Coronary artery (tissue), 2 donors: ENCODE measurements at regions not wholly inside any gene's neighbourhood (a gene's known extent, or its start where the extent isn't known, plus 50 kb on each side); places are given as distances from the start of the nearest gene placed in this dataset.
"Not testable (repeated sequence)": the region's sequence is repeated elsewhere in the genome, so short reads cannot be mapped to it uniquely, and the experiment has no call there.

Experiments
- DNase-seq: peaks from one replicate; pipeline ENCODE4 v3.0.0-alpha.2; 2017; ENCODE audit warnings: low spot score
- H3K27ac ChIP-seq, 2 donors: fragments of 200-600 bp; sonication (generic); one replicate each; pipeline ENCODE4 v1.5.1; 2016 to 2019
- H3K4me3 ChIP-seq: fragments of 200-600 bp; sonication (generic); 2 replicates; pipeline ENCODE4 v1.5.1; 2016; ENCODE audit warnings: mild to moderate bottlenecking, moderate library complexity
- TF ChIP-seq, protein P1 (sequence below): fragments of 200-600 bp; sonication (generic); IDR thresholded peaks from one replicate; pipeline ENCODE4 v1.5.1; 2019; ENCODE audit warnings: antibody characterized with exemption

DNA sequence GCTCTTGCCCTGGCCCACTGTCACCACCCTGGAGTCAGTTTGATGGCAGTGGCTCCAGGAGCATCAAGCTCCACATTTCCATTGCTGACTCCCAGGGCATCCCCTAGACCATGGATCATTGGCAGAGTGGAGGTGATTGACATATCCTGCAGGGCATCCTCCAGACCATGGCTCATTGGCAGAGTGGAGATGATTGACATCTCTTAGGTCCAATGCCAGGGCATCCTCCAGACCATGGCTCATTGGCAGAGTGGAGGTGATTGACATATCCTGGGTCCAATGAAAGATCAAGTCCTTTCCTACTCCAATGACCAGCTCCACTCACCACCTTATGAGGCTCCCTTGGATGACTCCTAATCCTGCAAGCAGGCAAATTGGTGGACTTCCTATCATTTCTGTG lies 174.3 kb upstream of the NLRP1 start:
- DNase-seq: no peak
- Histone ChIP-seq H3K4me3 (no peak overlapping the region), H3K27ac (no peak overlapping the region)
- TF ChIP-seq, protein P1, sequence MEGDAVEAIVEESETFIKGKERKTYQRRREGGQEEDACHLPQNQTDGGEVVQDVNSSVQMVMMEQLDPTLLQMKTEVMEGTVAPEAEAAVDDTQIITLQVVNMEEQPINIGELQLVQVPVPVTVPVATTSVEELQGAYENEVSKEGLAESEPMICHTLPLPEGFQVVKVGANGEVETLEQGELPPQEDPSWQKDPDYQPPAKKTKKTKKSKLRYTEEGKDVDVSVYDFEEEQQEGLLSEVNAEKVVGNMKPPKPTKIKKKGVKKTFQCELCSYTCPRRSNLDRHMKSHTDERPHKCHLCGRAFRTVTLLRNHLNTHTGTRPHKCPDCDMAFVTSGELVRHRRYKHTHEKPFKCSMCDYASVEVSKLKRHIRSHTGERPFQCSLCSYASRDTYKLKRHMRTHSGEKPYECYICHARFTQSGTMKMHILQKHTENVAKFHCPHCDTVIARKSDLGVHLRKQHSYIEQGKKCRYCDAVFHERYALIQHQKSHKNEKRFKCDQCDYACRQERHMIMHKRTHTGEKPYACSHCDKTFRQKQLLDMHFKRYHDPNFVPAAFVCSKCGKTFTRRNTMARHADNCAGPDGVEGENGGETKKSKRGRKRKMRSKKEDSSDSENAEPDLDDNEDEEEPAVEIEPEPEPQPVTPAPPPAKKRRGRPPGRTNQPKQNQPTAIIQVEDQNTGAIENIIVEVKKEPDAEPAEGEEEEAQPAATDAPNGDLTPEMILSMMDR: no peak

DNA sequence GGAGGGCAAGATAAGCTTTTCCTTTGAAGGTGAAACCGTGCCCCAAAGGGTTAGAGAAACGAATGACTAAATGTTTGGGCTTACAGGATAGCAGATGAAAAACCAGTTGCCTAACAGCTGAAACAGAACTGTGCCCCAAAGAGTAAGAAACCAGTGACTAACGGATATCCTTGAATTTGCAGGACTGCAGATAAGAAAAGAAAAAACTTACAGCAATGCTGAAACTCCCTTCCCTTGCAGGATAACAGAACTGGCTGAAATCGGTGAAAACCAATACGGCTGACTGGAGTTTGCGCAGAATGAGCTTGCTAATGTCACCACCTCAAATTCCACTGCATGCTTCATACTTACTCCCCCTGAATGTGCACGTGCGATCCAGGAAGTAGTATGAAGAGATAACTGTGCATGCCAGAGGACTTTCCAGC lies 175.2 kb upstream of the NLRP1 start:
- TF ChIP-seq, protein P1: no peak
- H3K4me3 ChIP-seq: no peak overlapping the region
- no peak for DNase-seq
- H3K27ac ChIP-seq: no peak overlapping the region

DNA sequence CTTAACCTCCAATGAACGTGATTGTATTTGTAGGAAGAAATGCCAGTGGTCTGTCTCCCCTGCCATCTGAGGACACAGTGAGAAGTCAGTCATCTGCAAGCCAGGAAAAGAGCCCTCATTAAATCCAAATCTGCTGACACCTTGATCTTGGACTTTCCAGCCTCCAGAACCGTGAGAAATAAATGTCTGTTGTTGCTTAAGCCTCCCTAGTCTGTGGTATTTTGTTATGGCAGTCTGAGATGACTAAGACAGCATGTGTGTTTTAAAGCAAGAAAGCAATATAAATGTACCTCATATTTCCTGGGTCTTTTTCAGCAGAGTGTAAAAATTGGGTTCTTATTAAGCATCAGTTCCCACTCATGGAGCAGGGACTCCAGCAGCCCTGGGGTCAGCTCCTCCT lies 177.9 kb upstream of the NLRP1 start:
- TF ChIP-seq, protein P1: no peak
- no peak for DNase-seq
- Histone ChIP-seq H3K4me3 (no peak overlapping the region), H3K27ac (no peak overlapping the region)

DNA sequence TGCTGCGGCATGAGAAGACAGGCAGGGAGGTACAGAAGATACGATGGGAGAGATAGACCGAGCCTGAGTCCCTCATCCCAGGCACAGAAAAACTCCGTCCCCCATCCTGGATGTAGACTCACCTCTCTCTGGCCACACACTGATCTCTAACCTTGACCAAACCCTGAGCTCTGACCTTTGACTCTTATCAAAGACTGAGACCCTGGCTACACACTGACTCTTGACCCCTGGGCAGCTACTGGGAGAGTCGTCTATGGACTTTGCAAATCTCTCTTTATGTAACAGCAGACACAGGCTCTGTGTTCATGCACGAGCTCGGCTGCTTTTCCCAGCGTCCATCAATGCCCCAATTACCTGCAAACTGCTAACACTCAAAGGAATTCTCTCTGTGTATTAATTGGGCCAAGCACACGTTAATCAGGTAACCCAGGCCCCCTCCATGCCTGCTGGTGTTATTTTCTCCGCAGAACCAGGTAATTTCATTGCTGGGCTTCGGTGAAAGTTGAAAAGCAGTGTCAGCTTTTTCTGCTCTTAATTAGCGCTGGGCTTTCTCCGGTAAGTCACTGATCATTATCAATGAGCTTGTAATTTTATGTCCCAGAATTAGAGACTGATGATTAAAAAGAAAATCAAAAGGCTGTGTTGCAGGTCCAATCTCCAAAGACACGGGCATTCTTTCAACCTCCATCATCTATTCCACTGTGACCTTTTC lies 179.4 kb upstream of the NLRP1 start:
- Histone ChIP-seq H3K27ac (no peak overlapping the region), H3K4me3 (no peak overlapping the region)
- TF ChIP-seq, protein P1: no peak
- no peak for DNase-seq

DNA sequence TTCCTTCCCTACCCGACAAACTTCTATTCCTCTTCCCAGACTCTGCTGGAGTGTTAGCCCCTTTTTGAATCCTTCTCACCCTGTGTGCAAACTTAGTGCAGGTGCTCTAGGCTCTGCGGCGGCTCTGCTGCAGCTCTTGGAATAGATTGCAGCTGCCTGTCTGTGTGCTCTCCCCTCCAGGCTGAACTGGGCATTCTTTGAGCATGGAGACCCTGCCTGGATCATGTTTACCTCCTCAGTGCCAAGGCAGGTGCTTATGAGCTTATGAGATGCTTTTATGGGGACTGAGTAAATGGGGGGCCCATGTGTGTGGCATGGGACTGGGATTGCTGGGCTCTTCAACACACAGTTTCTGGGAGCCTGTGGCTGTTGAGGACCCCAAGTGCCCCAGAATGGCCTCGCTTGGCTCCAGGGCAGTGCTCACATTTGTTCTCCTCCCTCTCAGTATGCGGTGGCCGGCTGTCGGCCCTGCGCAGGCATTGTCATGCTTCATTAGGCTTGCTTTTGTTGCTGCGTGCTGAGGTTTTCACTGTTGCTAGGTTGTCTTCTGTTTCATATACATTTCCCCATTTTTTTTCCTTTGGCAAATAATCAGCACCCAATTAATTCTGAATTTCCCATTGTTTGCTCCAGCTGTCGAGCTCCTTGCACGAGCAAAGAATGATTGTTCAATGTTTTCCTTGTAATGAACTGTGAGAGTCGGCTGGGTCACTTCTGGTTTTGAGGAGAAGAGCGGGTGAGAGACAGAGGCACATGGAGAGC lies 185.5 kb upstream of the NLRP1 start:
- no peak for DNase-seq
- Histone ChIP-seq H3K27ac (no peak overlapping the region), H3K4me3 (no peak overlapping the region)
- TF ChIP-seq, protein P1: no peak

DNA sequence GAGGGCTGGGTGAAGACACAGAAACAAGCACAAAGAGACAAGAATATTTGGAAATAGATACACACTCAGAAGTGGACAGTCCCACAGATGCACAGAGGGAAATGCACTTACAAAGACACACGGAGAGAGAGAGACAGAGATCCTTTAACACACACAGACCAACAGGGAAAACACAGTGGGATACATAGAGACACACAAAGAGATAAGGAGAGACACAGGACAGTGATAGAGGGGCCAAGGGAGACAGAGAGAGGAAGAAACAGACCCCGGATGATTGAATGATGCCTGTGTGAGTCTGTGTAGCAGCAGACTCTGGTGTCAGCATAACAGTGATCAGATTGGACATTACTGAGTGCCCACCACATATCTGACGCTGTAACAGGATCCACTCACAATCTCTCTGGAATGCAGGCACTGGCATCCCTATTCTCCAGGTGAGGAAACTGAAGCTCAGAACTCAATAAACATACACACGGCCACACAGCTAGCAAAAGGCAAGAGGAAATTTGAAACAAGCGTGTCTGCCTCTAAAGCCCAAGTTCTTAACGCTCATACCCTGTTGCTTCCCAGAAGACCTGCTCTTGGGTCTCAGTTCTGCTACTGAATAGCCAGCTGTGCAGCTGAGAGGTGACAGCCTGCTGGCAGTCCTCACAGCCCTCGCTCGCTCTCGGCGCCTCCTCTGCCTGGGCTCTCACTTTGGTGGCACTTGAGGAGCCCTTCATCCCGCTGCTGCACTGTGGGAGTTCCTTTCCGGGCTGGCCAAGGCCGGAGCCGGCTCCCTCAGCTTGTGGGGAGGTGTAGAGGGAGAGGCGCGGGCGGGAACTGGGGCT lies 186.3 kb upstream of the NLRP1 start:
- no peak for DNase-seq
- no peak overlapping the region for H3K4me3 ChIP-seq
- no peak overlapping the region for H3K27ac ChIP-seq
- TF ChIP-seq, protein P1: no peak

DNA sequence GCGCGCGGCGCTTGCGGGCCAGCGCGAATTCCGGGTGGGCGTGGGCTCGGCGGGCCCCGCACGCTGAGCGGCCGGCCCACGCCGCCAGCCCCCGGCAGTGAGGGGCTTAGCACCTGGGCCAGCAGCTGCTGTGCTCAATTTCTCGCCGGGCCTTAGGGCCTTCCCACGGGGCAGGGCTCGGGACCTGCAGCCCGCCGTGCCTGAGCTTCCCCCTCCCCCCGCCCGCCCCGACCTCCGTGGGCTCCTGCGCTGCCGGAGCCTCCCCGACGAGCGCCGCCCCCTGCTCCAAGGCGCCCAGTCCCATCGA lies 186.9 kb upstream of the NLRP1 start:
- H3K27ac ChIP-seq, DNase-seq, H3K4me3 ChIP-seq: not testable (repeated sequence)

DNA sequence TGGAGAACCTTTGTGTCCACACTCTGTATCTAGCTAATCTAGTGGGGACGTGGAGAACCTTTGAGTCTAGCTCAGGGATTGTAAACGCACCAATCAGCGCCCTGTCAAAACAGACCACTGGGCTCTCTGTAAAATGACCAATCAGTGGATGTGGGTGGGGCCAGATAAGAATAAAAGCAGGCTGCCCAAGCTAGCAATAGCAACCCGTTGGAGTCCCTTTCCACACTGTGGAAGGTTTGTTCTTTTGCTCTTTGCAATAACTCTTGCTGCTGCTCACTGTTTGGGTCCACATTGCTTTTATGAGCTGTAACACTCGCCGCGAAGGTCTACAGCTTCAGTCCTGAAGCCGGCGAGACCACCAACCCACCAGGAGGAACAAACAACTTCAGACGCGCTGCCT lies 187.7 kb upstream of the NLRP1 start:
- not testable (repeated sequence) for H3K4me3 ChIP-seq, H3K27ac ChIP-seq, DNase-seq
